ENCODE measurements at regions not wholly inside any gene's neighbourhood (a gene's known extent, or its start where the extent isn't known, plus 50 kb on each side); places are given as distances from the start of the nearest gene placed in this dataset.
A peak's percentile ranks its signal among the peaks of the same experiment; 100 is the strongest.

DNA sequence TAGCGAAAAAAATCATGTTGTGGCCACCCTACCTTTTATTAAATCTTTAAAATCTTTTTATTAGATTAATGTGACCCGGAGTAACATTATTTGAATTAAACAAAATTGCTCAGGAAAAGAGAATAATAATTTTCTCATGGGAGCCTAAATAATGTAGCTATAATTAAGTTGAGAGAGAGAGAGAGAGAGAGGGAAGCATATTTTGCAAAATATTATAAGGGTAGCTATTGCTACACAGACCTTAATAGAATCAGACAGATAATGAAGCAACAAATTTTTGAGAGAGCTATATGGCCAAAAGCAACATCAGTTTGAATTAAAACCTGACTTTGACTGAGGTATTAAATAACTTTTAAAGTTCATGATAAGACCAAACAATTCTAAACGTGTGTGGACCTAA, 703.5 kb downstream of the TMTC2 start:
- no peak overlapping the region for H3K27ac Mint-ChIP-seq
- H3K27me3 Mint-ChIP-seq (ENCODE audit: low read depth), result no peaks in the 10 kb centered on the region
- H3K36me3 Mint-ChIP-seq (ENCODE audit: insufficient read depth in 2 of 2), result no peaks in the 10 kb centered on the region
- H3K9me3 Mint-ChIP-seq, result peaks cover 0 to 3% of the 10 kb centered on the region in 2 donors
- DNase-seq (no peak), ATAC-seq (replicated peaks in 1 of 2) (no peak)
- no peak overlapping the region for H3K4me3 Mint-ChIP-seq
- H3K4me1 Mint-ChIP-seq (ENCODE audit: low read depth), result no peaks in the 10 kb centered on the region

DNA sequence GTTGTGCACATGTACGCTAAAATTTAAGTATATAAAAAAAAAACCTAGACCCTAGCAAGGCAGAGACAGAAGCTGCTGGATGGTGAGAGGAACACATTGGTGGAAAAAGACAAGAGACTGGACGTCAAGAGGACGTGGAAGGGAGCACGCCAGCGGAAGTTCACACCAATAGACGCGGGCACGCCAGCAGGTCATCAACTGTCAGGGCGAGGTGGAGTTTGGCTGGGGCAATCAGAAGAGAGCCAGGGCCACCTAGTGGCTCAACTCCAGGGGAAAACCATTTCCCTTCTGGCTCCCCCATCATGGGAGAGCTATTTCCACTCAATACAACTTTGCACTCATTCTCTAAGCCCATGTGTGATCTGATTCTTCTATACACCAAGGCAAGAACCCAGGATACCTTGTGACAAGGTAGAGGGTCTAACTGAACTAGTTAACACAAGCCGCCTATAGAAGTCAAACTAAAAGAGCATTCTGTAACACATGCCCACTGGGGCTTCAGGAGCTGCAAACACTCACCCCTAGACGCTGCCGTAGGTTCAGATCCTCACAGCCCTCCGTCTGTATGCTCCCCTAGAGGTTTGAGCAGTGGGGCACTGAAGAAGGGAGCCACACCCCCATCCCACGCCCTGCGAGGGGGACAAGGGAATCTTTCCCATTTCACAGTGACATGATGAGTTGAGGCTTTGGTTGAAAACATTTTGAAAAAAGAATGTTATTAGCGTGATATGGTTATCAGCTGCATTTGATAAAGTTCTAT, 702.7 kb downstream of the TMTC2 start:
- no peak overlapping the region for H3K4me3 Mint-ChIP-seq
- no peak overlapping the region for H3K27ac Mint-ChIP-seq
- peak in 1 of 2 donors; percentile 25 for ATAC-seq (replicated peaks in 1 of 2)
- peak; percentile 1 to 2 for DNase-seq
- H3K36me3 Mint-ChIP-seq (ENCODE audit: insufficient read depth in 2 of 2), result no peaks in the 10 kb centered on the region
- no peaks in the 10 kb centered on the region for H3K27me3 Mint-ChIP-seq (ENCODE audit: low read depth)
- H3K4me1 Mint-ChIP-seq (ENCODE audit: low read depth), result no peaks in the 10 kb centered on the region
- peaks cover 0 to 3% of the 10 kb centered on the region in 2 donors for H3K9me3 Mint-ChIP-seq

DNA sequence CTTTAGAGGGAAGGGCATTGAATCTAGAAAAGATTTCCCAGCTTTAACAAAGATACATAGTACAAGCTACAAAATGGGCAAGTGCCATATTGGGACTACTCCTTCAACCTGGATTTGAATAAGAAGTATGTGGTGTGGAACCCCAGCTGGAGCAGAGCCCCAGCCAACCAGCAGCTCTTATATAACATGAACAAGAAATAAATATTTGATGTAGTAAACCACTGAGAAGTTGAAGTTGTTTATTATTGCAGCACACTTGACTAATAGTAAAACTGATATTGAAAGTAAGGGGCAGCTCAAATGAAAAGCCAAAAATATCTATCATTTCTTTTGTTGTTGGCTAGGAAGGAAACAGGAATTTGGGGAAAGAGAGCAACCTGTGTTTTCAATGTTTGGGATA, 701.8 kb downstream of the TMTC2 start:
- Mint-ChIP-seq H3K36me3 (ENCODE audit: insufficient read depth in 2 of 2) (no peaks in the 10 kb centered on the region), H3K4me3 (no peak overlapping the region), H3K27me3 (ENCODE audit: low read depth) (no peaks in the 10 kb centered on the region), H3K9me3 (peaks cover 0 to 3% of the 10 kb centered on the region in 2 donors), H3K4me1 (ENCODE audit: low read depth) (no peaks in the 10 kb centered on the region), H3K27ac (no peak overlapping the region)
- ATAC-seq (replicated peaks in 1 of 2), result no peak
- DNase-seq, result no peak

DNA sequence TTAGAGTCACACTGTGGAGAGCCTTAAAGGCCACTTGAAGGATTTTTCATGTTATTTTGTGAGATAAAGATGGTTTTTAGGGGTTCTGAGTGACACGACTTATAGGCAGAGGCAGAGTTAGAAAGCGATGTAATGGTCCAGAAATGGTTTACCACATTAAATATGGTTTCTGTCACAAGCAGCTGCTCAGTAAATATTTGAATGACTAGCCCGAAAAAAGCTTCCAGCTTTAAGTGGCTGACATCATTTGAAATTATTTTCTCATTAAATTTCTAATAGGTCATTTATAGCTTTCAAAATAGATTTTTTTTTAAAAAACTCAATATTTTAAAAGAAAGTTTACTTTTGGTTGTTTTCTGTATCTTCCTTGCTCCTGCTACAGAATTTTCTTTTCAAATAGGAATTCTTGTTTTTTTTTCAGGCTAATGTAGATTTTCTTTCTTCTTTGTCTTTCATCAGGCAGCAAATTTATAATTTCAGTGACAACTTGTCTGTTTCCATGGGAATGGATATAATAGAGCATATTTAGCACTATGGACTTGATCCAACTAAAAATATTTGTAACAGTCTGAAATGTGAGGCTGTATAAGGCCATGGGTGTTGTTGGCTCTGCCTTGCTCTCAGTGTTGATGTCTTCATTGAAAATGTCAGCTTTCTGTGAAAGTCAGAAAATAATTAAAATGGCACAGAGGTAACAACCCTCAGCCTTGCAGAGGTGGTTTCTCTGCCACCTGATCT, 700.0 kb downstream of the TMTC2 start:
- H3K36me3 Mint-ChIP-seq (ENCODE audit: insufficient read depth in 2 of 2), result no peaks in the 10 kb centered on the region
- no peak overlapping the region for H3K4me3 Mint-ChIP-seq
- H3K27me3 Mint-ChIP-seq (ENCODE audit: low read depth), result no peaks in the 10 kb centered on the region
- no peak for ATAC-seq (replicated peaks in 1 of 2)
- no peak overlapping the region for H3K27ac Mint-ChIP-seq
- no peaks in the 10 kb centered on the region for H3K4me1 Mint-ChIP-seq (ENCODE audit: low read depth)
- DNase-seq, result no peak
- peaks cover 0 to 3% of the 10 kb centered on the region in 2 donors for H3K9me3 Mint-ChIP-seq

DNA sequence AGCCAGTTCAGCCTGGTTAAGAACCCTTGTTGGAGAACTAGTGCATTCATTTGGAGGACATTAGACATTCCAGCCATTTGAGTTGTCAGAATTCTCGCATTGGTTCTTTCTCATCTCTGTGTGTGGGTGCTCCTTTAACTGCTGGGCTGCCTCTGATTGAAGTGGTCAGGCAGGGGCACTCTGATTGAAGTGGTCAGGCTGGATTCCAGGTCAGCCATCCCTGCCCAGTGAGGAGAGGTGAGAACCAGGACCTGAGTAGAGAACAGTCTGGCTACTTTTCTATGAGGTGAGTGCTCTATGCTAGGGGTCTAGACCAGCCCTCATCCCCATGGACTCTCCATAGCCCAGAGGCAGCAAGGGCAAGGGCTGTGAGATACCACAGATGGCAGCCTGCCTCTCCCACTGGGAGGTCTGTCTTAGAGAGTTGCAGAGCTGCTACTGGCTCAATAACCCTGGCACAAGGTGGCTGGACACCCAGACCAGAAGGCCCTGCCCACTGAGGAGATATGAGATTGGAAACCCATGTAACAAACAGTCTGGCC, 691.6 kb downstream of the TMTC2 start:
- H3K4me1 Mint-ChIP-seq (ENCODE audit: low read depth), result no peaks in the 10 kb centered on the region
- no peak overlapping the region for H3K4me3 Mint-ChIP-seq
- ATAC-seq (replicated peaks in 1 of 2) (no peak), DNase-seq (no peak)
- no peaks in the 10 kb centered on the region for H3K36me3 Mint-ChIP-seq (ENCODE audit: insufficient read depth in 2 of 2)
- peaks cover 4 to 6% of the 10 kb centered on the region in 2 donors for H3K9me3 Mint-ChIP-seq
- H3K27ac Mint-ChIP-seq, result no peak overlapping the region
- no peaks in the 10 kb centered on the region for H3K27me3 Mint-ChIP-seq (ENCODE audit: low read depth)

DNA sequence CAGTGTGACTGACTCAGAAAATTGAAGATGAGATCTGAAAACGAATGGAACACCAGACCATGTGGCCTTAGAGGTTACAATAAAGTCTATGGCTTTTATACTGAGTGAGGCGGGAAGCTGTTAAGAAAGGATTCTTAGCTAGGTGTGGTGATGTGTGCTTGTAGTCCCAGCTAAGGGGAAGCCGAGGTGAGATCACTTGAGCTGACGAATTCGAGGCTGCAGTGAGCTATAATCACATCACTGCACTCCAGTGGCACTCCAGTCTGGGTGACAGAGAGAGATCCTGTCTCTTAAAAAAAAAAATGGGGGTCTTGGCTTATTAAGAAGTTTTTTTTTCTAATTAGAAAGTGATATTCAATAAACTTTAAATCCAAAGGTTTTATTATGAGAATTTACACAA, 678.6 kb downstream of the TMTC2 start:
- H3K36me3 Mint-ChIP-seq (ENCODE audit: insufficient read depth in 2 of 2), result no peaks in the 10 kb centered on the region
- no peak for ATAC-seq (replicated peaks in 1 of 2)
- H3K27me3 Mint-ChIP-seq (ENCODE audit: low read depth), result no peaks in the 10 kb centered on the region
- no peak overlapping the region for H3K4me3 Mint-ChIP-seq
- no peak for DNase-seq
- peaks cover 1 to 3% of the 10 kb centered on the region in 2 donors for H3K9me3 Mint-ChIP-seq
- H3K4me1 Mint-ChIP-seq (ENCODE audit: low read depth), result no peaks in the 10 kb centered on the region
- no peak overlapping the region for H3K27ac Mint-ChIP-seq

DNA sequence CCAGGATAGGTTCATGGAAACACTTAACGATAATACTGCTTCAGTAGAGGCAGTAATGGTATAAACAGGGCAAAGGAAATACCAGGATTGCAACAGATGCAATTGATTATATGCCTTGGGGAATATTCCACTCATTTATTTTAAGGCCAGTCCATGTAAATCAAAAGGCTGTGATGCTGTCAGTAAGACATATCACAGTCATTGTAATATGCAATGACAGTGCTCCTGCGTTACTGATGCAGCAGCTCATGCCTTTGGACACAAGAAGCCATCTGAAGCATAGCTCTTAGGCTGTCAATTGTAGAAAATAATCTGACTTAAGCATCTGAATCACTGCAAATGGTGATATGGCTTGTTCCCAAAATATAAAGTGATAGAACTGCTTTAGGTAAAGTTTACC, 674.8 kb downstream of the TMTC2 start:
- Mint-ChIP-seq H3K27me3 (ENCODE audit: low read depth) (no peaks in the 10 kb centered on the region), H3K4me3 (no peak overlapping the region), H3K27ac (no peak overlapping the region), H3K9me3 (peaks cover 1 to 2% of the 10 kb centered on the region in 2 donors), H3K4me1 (ENCODE audit: low read depth) (no peaks in the 10 kb centered on the region), H3K36me3 (ENCODE audit: insufficient read depth in 2 of 2) (peaks cover 0 to 2% of the 10 kb centered on the region in 2 donors)
- DNase-seq (no peak), ATAC-seq (replicated peaks in 1 of 2) (no peak)

DNA sequence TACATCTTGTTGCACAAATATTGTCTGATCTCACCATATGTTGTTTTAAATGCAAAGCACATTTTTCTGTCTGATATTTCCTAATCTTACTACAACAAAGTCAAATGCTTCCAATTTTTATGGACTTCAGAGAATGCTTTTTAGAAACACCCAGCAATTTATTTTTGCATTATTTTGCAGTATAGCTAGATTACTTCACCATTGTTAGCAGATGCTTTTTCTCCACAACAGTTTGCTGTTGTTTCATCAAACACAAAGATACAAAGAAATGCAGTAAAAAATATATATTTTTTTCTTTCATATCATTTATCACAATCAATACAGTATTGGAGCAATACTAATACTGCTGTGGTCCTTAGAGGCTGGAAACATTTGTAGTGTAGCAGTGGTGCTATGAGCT, 674.4 kb downstream of the TMTC2 start:
- Mint-ChIP-seq H3K36me3 (ENCODE audit: insufficient read depth in 2 of 2) (peaks cover 0 to 2% of the 10 kb centered on the region in 2 donors), H3K9me3 (peaks cover 1 to 2% of the 10 kb centered on the region in 2 donors), H3K4me3 (no peak overlapping the region), H3K27me3 (ENCODE audit: low read depth) (no peaks in the 10 kb centered on the region), H3K27ac (no peak overlapping the region), H3K4me1 (ENCODE audit: low read depth) (no peaks in the 10 kb centered on the region)
- ATAC-seq (replicated peaks in 1 of 2) (no peak), DNase-seq (no peak)

DNA sequence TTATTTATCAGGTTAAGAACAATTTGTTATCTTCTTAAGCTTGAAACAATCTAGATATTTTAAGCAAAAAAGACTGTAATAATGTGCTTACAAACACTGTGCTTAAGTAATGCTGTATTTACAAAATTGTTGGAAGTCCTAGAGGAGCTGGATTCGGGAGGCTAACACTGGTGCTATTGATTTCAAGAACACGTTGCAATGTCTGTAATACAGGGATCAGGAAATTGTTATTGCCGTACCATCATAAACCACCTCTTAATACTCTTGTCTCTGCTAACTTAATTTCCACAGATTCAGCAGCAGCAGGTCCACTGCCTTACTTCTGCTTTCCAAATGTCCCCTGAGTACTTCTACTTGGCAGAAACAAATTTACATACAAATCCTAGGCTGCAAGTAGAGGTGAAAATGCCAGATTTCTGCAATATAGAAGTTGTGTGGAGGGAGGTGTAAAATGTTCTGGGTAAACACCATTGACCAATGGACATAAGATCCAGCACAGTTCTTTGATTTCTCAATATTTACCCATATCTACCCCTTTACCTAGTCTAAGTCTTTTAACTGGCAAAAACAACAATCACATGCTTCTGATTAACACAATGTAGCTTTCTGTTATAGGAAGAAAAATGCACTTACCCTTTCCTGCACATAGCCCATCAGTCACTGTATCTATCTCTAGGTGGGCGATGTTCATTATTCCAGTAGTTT, 663.4 kb downstream of the TMTC2 start:
- H3K27me3 Mint-ChIP-seq (ENCODE audit: low read depth), result no peaks in the 10 kb centered on the region
- no peak overlapping the region for H3K27ac Mint-ChIP-seq
- H3K4me3 Mint-ChIP-seq, result no peak overlapping the region
- H3K9me3 Mint-ChIP-seq, result no peaks in the 10 kb centered on the region
- no peaks in the 10 kb centered on the region for H3K36me3 Mint-ChIP-seq (ENCODE audit: insufficient read depth in 2 of 2)
- no peak for ATAC-seq (replicated peaks in 1 of 2)
- no peak for DNase-seq
- H3K4me1 Mint-ChIP-seq (ENCODE audit: low read depth), result no peaks in the 10 kb centered on the region

DNA sequence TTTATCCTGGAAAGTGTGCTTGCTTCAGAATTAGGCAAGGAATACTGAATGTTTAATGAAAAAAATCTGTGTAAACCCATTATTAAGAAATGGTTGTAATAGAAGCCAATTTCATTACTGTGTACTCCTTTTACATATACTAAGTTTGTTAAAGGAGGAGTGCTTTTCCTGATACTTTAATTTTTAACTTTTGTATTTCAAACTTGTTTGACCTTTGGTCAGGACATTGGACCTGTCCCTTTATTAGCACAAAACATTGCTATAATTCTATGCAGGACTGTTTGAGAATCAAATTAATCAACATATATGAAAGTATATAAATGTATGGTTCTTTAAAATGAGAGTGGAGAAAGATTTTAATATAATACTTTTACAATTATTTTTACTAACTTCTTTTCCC, 659.6 kb downstream of the TMTC2 start:
- H3K36me3 Mint-ChIP-seq (ENCODE audit: insufficient read depth in 2 of 2), result no peaks in the 10 kb centered on the region
- H3K27ac Mint-ChIP-seq, result no peak overlapping the region

DNA sequence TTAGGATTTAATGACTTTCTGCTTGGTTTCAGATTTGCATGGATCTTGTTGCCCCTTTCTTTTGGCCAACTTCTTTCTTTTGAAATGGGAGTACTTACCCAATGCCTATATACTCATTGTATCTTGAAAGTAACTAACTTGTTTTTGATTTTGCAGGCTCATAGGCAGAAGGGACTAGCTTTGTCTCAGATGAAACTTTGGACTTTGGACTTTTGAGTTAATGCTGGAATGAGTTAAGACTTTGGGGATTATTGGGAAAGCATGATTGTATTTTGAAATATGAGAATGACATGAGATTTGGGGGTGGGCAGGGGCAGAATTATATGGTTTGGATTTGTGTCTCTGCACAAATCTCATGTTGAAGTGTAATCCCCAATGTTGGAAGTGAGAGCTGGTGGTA, 657.1 kb downstream of the TMTC2 start:
- H3K4me3 Mint-ChIP-seq, result no peak overlapping the region
- DNase-seq (no peak), ATAC-seq (replicated peaks in 1 of 2) (no peak)
- no peak overlapping the region for H3K27ac Mint-ChIP-seq
- no peaks in the 10 kb centered on the region for H3K36me3 Mint-ChIP-seq (ENCODE audit: insufficient read depth in 2 of 2)
- H3K9me3 Mint-ChIP-seq, result peaks cover 0 to 4% of the 10 kb centered on the region in 2 donors
- H3K27me3 Mint-ChIP-seq (ENCODE audit: low read depth), result no peaks in the 10 kb centered on the region
- no peaks in the 10 kb centered on the region for H3K4me1 Mint-ChIP-seq (ENCODE audit: low read depth)

More for the DNA sequence above, 659.6 kb downstream of the TMTC2 start:
- no peak for DNase-seq
- ATAC-seq (replicated peaks in 1 of 2), result no peak
- H3K4me1 Mint-ChIP-seq (ENCODE audit: low read depth), result no peaks in the 10 kb centered on the region
- peaks cover 0 to 2% of the 10 kb centered on the region in 2 donors for H3K9me3 Mint-ChIP-seq
- H3K27me3 Mint-ChIP-seq (ENCODE audit: low read depth), result no peaks in the 10 kb centered on the region
- no peak overlapping the region for H3K4me3 Mint-ChIP-seq

DNA sequence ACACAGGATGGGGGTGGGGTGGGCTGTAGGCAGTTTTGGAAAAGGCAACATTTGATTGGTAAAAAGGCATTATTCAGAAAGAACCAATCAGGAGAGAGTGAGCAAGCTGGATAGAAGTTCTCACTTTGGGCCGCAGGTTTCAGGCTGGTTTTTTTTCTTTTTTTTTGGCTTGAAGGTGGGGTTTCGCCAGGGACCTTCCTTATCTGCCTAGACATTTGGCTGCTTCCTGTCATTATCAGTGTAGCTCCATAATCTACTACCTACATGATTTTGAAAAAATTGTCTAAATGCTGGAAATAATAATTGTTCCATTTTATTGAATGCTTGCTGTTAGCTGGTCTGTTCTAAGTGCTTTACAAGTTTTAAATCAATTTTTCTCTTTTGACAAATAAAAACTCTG, 649.0 kb downstream of the TMTC2 start:
- Mint-ChIP-seq H3K27me3 (ENCODE audit: low read depth) (no peaks in the 10 kb centered on the region), H3K27ac (no peak overlapping the region), H3K36me3 (ENCODE audit: insufficient read depth in 2 of 2) (no peaks in the 10 kb centered on the region), H3K4me3 (no peak overlapping the region), H3K9me3 (peaks cover 0 to under 1% of the 10 kb centered on the region in 2 donors), H3K4me1 (ENCODE audit: low read depth) (no peaks in the 10 kb centered on the region)
- DNase-seq (no peak), ATAC-seq (replicated peaks in 1 of 2) (no peak)

DNA sequence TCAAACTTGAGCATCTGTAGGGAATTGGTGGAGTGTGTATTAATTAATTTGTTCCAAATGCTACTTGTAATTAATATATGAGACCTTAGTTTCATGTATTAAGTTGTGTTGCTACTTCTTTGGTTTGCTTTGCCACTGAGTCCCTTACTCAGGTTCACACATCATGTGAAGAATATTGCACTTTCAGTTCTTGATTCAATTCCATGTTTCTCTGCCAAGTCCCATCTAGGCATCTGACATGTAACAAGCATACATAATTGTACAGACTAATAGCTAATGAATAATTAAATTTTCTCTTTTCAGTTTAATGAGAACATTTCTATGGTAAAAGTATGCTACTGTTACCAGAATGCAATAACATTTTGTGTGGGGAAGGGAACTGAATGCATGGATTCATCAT, 640.0 kb downstream of the TMTC2 start:
- Mint-ChIP-seq H3K27me3 (ENCODE audit: low read depth) (no peaks in the 10 kb centered on the region), H3K4me1 (ENCODE audit: low read depth) (no peaks in the 10 kb centered on the region), H3K27ac (no peak overlapping the region), H3K9me3 (no peaks in the 10 kb centered on the region), H3K36me3 (ENCODE audit: insufficient read depth in 2 of 2) (no peaks in the 10 kb centered on the region), H3K4me3 (no peak overlapping the region)
- DNase-seq (no peak), ATAC-seq (replicated peaks in 1 of 2) (no peak)
